IMR-90 (cell line): ENCODE measurements at regions not wholly inside any gene's neighbourhood (a gene's known extent, or its start where the extent isn't known, plus 50 kb on each side); places are given as distances from the start of the nearest gene placed in this dataset.

Source experiments
- CHD1 ChIP-seq: IDR thresholded peaks from 2 replicates; pipeline ENCODE4 v1.6.1; 2012; ENCODE audit warnings: low read depth, low read length, improper control_type of control experiment
- POLR2A ChIP-seq: IDR thresholded peaks from 2 replicates; pipeline ENCODE4 v1.6.1; 2012; ENCODE audit warnings: mild to moderate bottlenecking, low read depth, low read length
- TF ChIP-seq, protein P1 (sequence below): conservative IDR thresholded peaks from 2 replicates; pipeline ENCODE4 v1.5.1; 2012; ENCODE audit warnings: mild to moderate bottlenecking, low read depth, low read length, improper control_type of control experiment

DNA sequence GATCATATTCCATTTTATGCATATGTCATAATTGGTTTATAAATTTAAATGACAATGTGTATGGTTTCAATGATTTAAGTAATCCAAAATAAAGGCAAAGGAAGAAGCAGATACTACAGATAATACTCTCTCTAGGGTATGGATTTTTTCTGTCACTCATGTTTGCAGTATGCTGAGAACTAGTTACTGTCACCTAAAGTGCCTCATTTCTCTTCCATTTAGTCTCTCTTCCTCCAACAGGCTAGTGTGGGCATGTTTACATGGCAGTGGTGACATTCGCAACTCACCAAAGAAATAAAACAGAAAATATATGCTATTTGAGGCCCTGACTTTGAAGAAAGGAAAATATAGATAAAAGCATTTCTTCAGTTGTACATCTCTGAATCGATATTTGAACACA lies 1460.4 kb upstream of the ZEB2 start:
- TF ChIP-seq, protein P1, sequence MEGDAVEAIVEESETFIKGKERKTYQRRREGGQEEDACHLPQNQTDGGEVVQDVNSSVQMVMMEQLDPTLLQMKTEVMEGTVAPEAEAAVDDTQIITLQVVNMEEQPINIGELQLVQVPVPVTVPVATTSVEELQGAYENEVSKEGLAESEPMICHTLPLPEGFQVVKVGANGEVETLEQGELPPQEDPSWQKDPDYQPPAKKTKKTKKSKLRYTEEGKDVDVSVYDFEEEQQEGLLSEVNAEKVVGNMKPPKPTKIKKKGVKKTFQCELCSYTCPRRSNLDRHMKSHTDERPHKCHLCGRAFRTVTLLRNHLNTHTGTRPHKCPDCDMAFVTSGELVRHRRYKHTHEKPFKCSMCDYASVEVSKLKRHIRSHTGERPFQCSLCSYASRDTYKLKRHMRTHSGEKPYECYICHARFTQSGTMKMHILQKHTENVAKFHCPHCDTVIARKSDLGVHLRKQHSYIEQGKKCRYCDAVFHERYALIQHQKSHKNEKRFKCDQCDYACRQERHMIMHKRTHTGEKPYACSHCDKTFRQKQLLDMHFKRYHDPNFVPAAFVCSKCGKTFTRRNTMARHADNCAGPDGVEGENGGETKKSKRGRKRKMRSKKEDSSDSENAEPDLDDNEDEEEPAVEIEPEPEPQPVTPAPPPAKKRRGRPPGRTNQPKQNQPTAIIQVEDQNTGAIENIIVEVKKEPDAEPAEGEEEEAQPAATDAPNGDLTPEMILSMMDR = no peak
- TF ChIP-seq POLR2A (no peak), CHD1 (no peak)
